ENCODE measurements at regions not wholly inside any gene's neighbourhood (a gene's known extent, or its start where the extent isn't known, plus 50 kb on each side); places are given as distances from the start of the nearest gene placed in this dataset.

- TF ChIP-seq CTCF (IDR thresholded peaks at IDR 0.05; ENCODE audit: low read depth, low read length) = no peak
- ChIA-PET POLR2A (no interaction called here), CTCF (no interaction called here)
- H3K9me3 ChIP-seq (ENCODE audit: control insufficient read depth, insufficient read depth, low read length) = no peaks in the 10 kb centered on the region
- no peak overlapping the region for H3K4me3 ChIP-seq (ENCODE audit: low read depth, low read length)
- no peaks in the 10 kb centered on the region for H3K27me3 ChIP-seq (ENCODE audit: control insufficient read depth, insufficient read depth, low read length)
- H3K27ac ChIP-seq (ENCODE audit: low read depth, low read length) = no peak overlapping the region
- DNase-seq (ENCODE audit: low read depth, low spot score) = no peak
These were observed 121.1 kb upstream of the HMGA2 start for GRCh38 chr12:65703176-65703575.

GRCh38 chr12:65705380-65705876 lies 118.9 kb upstream of the HMGA2 start:
- no peaks in the 10 kb centered on the region for H3K27me3 ChIP-seq (ENCODE audit: control insufficient read depth, insufficient read depth, low read length)
- no peaks in the 10 kb centered on the region for H3K9me3 ChIP-seq (ENCODE audit: control insufficient read depth, insufficient read depth, low read length)
- H3K4me3 ChIP-seq (ENCODE audit: low read depth, low read length) = no peak overlapping the region
- POLR2A ChIA-PET = no interaction called here
- no peak overlapping the region for H3K27ac ChIP-seq (ENCODE audit: low read depth, low read length)
- CTCF ChIA-PET = interaction anchor here (0.5 to 1.2 kb wide), 3 partner anchors 9 to 149 kb away, joined by 3 read pairs; no protein-coding TSS in a partner anchor
- DNase-seq (ENCODE audit: low read depth, low spot score) = no peak
- no peak for TF ChIP-seq CTCF (IDR thresholded peaks at IDR 0.05; ENCODE audit: low read depth, low read length)

GRCh38 chr12:65707051-65707450 lies 117.2 kb upstream of the HMGA2 start:
- ChIA-PET POLR2A (interaction anchor here (1.1 kb wide), 1 partner anchor 34 kb away, joined by 4 read pairs; no protein-coding TSS in a partner anchor), CTCF (no interaction called here)
- H3K27ac ChIP-seq (ENCODE audit: low read depth, low read length) = no peak overlapping the region
- no peak for DNase-seq (ENCODE audit: low read depth, low spot score)
- no peak overlapping the region for H3K4me3 ChIP-seq (ENCODE audit: low read depth, low read length)
- no peaks in the 10 kb centered on the region for H3K27me3 ChIP-seq (ENCODE audit: control insufficient read depth, insufficient read depth, low read length)
- H3K9me3 ChIP-seq (ENCODE audit: control insufficient read depth, insufficient read depth, low read length) = no peaks in the 10 kb centered on the region
- TF ChIP-seq CTCF (IDR thresholded peaks at IDR 0.05; ENCODE audit: low read depth, low read length) = no peak

GRCh38 chr12:65712260-65713004 lies 111.9 kb upstream of the HMGA2 start:
- no peaks in the 10 kb centered on the region; the same call in 1 of the 2 replicates for H3K9me3 ChIP-seq (ENCODE audit: control insufficient read depth, insufficient read depth, low read length)
- ChIA-PET POLR2A (no interaction called here), CTCF (interaction anchor here (0.6 kb wide), 1 partner anchor 56 kb away, joined by 3 read pairs; no protein-coding TSS in a partner anchor)
- no peaks in the 10 kb centered on the region for H3K27me3 ChIP-seq (ENCODE audit: control insufficient read depth, insufficient read depth, low read length)
- no peak for DNase-seq (ENCODE audit: low read depth, low spot score)
- no peak for TF ChIP-seq CTCF (IDR thresholded peaks at IDR 0.05; ENCODE audit: low read depth, low read length)
- H3K4me3 ChIP-seq (ENCODE audit: low read depth, low read length) = no peak overlapping the region
- no peak overlapping the region for H3K27ac ChIP-seq (ENCODE audit: low read depth, low read length)

- Histone ChIP-seq H3K27ac (ENCODE audit: low read depth, low read length) (no peak overlapping the region), H3K4me3 (ENCODE audit: low read depth, low read length) (no peak overlapping the region), H3K9me3 (ENCODE audit: control insufficient read depth, insufficient read depth, low read length) (no peaks in the 10 kb centered on the region; the same call in 1 of the 2 replicates), H3K27me3 (ENCODE audit: control insufficient read depth, insufficient read depth, low read length) (no peaks in the 10 kb centered on the region)
- TF ChIP-seq CTCF (IDR thresholded peaks at IDR 0.05; ENCODE audit: low read depth, low read length) = no peak
- no peak for DNase-seq (ENCODE audit: low read depth, low spot score)
- ChIA-PET CTCF (no interaction called here), POLR2A (no interaction called here)
These were observed 108.3 kb upstream of the HMGA2 start for GRCh38 chr12:65715961-65716360.
